ENCODE measurements at regions not wholly inside any gene's neighbourhood (a gene's known extent, or its start where the extent isn't known, plus 50 kb on each side); places are given as distances from the start of the nearest gene placed in this dataset.
A peak's percentile ranks its signal among the peaks of the same experiment; 100 is the strongest.
"Not testable (repeated sequence)": the region's sequence is repeated elsewhere in the genome, so short reads cannot be mapped to it uniquely, and the experiment has no call there.

GRCh38 chr6:3962291-3963280 is 113.4 kb downstream of the FAM50B start:
- DNase-seq = no peak

GRCh38 chr6:3963426-3963825 is 114.3 kb downstream of the FAM50B start:
- no peak for DNase-seq

- DNase-seq = no peak
Measured at GRCh38 chr6:3965071-3965718, 113.7 kb downstream of the FAM217A start.

GRCh38 chr6:3966426-3966825 is 112.5 kb downstream of the FAM217A start:
- no peak for DNase-seq

GRCh38 chr6:3970097-3970496 is 108.8 kb downstream of the FAM217A start:
- DNase-seq = no peak

- not testable (repeated sequence) for DNase-seq
Measured at GRCh38 chr6:3973152-3973551, 105.8 kb downstream of the FAM217A start.

- DNase-seq = peak; percentile 6
Measured at GRCh38 chr6:3977875-3978711, 100.8 kb downstream of the FAM217A start.

GRCh38 chr6:3978966-3979365 is 100.0 kb downstream of the FAM217A start:
- DNase-seq = not testable (repeated sequence)

GRCh38 chr6:3981917-3982316 is 97.0 kb downstream of the FAM217A start:
- DNase-seq = no peak

- no peak for DNase-seq
Measured at GRCh38 chr6:3983778-3984177, 95.2 kb downstream of the FAM217A start.

GRCh38 chr6:3984494-3984893 is 94.4 kb downstream of the FAM217A start:
- DNase-seq = no peak

GRCh38 chr6:3986241-3986640 is 92.7 kb downstream of the FAM217A start:
- DNase-seq = no peak

GRCh38 chr6:3987053-3987452 is 91.9 kb downstream of the FAM217A start:
- no peak for DNase-seq

- DNase-seq = no peak
Measured at GRCh38 chr6:3987576-3987975, 91.4 kb downstream of the FAM217A start.

- DNase-seq = peak; percentile 62
Measured at GRCh38 chr6:3990692-3991491, 88.0 kb downstream of the FAM217A start.

GRCh38 chr6:3991941-3992340 is 87.0 kb downstream of the FAM217A start:
- DNase-seq = no peak

GRCh38 chr6:3996349-3996748 is 82.6 kb downstream of the FAM217A start:
- DNase-seq = no peak

GRCh38 chr6:3997177-3997770 is 81.7 kb downstream of the FAM217A start:
- DNase-seq = no peak

GRCh38 chr6:3999800-4000661 is 78.9 kb downstream of the FAM217A start:
- DNase-seq = no peak

- no peak for DNase-seq
Measured at GRCh38 chr6:4004249-4004648, 74.7 kb downstream of the FAM217A start.
